GM12891 (cell line): ENCODE measurements at regions not wholly inside any gene's neighbourhood (a gene's known extent, or its start where the extent isn't known, plus 50 kb on each side); places are given as distances from the start of the nearest gene placed in this dataset.

Experiments used
- POLR2A ChIP-seq: IDR thresholded peaks from 2 replicates; pipeline ENCODE4 v1.6.1; 2011; ENCODE audit warnings: low read depth, low read length, control low read depth
- POLR2AphosphoS5 ChIP-seq: IDR thresholded peaks from 2 replicates; pipeline ENCODE4 v1.6.1; 2011; ENCODE audit warnings: low read depth, low read length, control low read depth

DNA sequence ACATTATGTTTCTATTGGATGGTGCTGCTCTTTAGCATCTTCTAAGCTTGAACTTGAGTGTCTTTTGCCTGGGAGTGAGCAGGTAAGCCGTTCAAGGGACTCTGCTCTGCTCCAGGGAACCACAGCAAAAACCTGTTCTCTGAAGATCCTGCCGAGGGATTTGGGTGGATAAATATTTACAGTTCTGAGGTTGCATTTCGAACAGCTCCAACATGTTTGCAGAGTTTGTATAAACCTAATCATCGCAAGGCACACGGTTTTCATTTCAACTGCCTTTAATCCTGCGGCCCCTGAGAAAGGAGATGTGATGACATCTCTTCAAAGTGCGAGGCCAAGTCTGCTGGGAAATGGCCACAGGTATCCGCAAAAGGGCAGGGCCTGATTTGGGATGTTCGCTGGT is 293.4 kb downstream of the TFAP2C start:
- no peak for TF ChIP-seq POLR2A
- TF ChIP-seq POLR2AphosphoS5, result no peak
